HG03378 (cell line): ENCODE measurements at regions not wholly inside any gene's neighbourhood (a gene's known extent, or its start where the extent isn't known, plus 50 kb on each side); places are given as distances from the start of the nearest gene placed in this dataset.
"Not testable (repeated sequence)": the region's sequence is repeated elsewhere in the genome, so short reads cannot be mapped to it uniquely, and the experiment has no call there.

Experiments
- ATAC-seq: cut with Tn5 transposase; IDR thresholded peaks from one replicate; pipeline ENCODE4 v1.9.1; 2021; ENCODE audit warnings: mild to moderate bottlenecking, moderate library complexity; ENCODE audit not compliant: unreplicated experiment

DNA sequence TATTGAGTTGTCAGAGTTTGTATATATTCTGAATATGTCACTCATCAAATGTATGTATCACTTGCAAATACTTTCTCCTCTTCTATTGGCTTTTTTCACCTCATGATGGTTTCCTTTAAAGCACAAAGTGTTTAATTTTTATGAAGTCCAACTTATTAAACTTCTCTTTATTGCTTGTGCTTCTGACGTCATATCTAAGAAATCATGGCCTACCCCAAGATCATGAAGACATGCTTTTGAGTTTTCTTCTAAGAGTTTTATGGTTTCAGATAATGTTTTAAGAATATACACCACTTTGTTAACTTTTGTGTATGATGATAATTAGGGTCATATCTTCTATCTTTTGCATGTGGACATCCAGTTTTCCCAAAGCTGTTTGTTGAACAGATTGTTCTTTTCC lies 417.2 kb upstream of the ATP10A start:
- no peak for ATAC-seq

DNA sequence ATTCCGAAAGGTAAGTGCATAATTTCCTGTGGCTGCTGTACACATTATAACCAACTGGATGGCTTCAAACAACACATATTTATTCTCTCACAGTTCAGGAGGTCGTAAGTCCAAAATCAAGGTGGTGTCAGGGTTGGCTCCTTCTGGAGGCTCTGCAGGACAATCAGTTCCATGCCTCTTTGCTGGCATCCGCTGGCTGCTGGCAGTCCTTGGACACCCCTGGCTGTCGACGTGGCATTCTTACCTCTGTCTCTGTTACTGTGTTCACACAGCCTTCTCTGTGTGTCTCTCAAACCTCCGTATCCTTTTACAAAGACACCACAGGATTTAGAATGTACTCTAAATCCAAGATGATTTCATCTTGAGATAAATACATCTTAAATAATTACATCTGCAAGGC lies 398.8 kb upstream of the ATP10A start:
- no peak for ATAC-seq

DNA sequence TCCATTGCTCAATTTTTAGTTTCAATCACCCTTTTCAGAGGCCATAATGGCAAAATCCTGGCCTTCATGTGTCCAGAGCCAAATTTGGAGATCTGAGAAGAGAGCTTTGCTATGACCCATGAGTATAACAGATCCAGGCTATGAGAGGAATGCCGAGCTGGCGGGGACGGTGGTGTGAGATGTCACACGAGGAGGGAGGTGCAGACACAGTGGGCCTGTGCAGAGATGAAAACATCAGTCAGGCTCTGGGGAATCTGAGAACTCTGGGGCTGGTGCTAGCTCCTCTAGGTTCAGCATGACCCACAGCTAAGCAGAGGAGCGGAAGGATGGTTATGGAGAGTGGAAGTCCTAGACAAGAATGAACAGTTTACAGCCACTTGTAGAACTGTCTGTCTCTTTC lies 398.3 kb upstream of the ATP10A start:
- ATAC-seq = no peak

DNA sequence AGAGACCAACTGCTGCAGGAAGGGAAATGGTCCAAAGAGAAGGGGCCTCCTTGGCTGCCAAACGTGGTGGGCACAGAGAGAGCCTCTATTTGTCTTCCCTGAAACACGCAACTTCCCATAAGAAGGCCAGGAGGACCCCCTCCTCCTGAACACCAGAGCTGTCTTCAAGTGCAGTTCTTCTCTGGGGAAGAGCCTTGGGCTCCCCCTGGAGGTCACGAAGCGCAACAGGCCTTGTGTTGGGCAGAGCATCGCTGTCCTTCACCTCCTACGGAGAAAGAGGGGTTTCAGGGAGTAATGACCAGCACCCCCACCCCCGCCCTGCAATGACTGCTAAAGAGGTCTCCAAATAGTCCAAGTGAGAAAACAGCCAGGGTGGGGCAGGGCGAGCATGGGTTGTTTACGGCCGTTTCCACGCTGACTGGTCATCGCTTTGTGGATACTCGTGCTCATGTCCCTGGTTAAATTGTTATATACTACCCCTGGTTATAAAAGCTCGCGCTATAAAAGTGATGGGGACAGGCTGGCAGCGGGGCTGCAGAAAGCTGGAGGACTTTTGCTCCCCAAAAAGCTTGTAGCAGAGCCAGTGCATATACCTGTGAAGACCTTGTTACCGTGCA lies 397.5 kb upstream of the ATP10A start:
- no peak for ATAC-seq

DNA sequence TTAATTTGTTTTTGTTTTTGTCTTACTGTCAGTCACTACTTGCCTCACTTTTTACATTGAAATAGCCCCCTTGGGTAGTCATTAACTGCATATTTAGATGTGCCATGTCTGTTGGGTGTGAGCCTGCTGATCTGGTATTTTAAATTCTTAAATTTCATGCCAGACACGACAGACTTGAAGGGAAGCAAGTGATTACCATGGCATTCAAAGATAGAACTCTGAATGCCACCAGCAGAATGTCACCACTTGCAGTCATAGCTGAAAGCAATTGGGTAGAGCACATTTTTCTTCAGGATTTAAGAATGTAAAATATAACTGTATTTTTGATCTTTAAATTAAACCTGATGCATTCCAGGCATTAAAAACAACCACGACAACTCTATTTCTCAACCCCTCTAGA lies 396.5 kb upstream of the ATP10A start:
- ATAC-seq = no peak

DNA sequence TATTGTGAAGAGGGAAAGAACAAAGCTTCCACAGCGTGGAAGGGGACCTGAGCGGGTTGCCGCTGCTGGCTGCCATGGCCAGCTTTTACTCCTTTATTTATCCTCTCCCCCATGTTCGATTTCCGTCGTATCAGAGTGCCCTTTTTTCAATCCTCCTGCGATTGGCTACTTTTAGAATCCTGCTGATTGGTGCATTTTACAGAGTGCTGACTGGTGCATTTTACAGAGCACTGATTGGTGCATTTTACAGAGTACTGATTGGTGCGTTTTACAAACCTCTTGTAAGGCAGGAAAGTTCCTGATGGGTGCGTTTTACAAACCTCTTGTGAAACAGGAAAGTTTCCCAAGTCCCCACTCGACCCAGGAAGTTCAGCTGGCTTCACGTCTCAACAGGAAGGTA lies 381.7 kb upstream of the ATP10A start:
- not testable (repeated sequence) for ATAC-seq

DNA sequence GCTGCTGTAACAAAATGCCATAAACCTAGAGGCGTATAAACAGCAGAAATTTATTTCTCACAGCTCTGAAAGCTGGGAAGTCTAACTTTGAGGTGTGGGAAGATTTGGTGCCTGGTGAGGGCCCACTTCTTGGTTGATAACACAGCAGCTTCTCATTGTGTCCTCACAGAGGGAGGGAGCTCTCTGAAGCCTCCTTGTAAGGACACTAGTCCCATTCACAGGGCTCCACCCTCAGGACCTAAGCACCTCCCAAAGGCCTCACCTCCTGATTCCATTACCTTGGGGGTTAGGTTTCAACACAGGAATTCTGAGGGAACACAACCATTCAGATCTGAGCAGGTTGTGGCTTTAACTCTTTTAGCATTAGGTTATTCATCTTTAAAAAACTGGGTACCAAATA lies 380.3 kb upstream of the ATP10A start:
- ATAC-seq = no peak

DNA sequence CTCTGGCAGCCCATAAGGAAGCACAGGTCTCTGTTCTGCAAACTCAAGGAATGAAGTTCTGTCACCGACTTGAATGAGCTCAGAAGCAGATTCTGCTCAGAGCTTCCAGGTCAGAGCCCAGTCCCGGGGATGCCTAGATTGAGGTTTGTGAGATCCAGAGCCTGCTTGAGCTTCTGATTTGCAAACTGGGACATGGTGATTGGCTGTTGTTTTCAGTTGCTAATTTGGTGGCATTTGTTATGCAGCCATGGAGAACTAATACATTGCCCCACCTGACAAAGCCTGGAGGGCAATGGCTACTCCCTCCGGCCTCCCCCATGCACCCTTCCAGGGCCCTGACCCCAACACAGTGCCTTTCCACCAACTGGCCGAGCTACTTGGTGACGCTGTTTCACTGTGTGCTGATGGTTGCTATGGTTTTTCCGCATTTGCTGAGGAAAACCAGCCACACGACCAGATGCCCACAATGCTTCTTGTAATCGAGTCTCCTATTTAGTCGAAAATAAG lies 379.5 kb upstream of the ATP10A start:
- ATAC-seq = no peak

DNA sequence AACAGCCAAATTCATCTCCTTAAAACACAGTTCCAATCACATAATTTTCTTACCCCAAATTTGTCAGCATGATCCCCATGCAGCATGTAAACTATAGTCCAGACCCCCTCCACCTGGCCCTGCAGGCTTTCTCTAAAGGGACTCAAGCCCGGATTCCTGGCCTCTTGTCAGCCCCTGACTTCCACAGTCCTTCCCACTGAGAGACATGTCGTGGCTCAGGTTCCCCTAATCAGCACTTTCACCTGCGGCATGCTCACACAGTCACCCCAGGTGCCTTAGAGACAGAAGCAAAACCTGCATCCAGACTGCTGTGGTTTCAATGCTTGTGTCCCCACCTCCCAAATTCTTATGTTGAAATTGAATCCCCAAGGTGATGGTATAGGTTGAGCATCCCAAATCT lies 372.7 kb upstream of the ATP10A start:
- no peak for ATAC-seq

DNA sequence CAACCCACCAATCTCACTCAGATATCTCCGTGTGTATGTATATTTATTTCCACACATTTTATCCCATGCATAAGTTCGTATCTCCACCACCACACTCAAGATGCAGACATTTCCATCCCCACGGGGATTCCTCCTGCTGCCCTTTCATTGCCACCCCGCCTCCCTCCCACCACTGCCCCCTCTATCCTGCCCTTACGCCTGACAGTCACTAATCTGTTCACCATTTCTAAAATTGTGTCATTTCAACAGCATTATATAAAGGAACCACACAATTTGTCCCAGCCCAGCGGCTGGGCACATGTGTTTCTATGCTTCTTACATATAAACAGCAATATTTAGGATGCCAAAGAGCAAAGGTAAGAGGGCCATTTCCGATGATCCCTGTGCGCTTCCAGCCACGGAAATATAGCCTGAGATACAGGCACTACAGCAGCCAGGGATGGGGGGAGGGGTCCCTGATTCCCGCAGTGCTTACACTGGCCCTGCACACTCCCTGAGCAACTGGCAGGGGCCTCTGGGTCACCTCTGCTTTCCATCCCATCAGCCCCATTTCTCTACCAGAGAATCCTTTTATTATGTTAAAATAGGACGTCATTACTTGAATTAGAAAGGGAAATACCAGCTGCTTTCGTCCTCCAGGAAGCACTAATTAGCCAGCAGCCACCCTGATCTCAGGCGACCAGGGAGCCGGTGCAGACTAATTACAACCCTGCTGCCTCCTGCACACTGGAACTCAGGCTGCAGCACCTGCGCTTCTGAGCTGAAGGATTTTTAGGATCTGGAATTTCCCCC lies 372.0 kb upstream of the ATP10A start:
- no peak for ATAC-seq

DNA sequence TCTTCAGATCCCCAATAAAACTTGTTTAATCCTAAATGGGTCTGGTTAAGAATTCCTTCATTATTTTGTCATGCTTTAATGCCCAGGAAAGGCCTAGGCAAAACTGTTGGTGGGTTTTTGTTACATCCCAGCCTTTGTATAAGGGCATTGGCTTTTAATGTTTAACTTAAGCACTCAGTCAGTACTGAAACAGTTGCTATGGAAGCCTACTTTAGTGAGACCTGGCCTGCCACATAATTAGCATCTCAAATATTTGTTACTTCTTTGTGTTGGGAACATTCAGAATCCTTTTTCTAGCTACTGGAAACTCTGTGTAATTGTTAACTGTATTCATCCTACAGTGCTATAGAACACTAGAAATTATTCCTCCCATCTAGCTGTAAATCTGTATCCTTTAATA lies 369.6 kb upstream of the ATP10A start:
- ATAC-seq = no peak

DNA sequence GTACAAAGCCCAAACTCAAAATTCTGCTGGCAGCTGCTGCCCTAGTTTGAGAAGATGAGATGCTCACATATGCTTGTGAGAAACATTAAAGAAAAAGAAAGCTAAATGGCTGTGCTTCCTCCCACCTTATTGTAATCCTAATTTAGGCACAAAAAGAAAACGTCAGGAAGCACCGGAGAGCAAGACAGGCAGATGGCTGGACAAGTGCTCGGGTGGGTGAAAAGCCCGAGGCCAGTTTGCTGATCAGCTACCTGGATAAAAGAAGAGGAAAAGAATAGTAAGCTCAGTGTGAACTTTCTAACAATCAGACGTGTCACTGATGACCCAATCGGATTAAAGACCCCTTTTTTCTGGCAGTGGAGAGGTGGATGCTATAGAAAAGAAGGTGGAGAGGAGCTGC lies 368.0 kb upstream of the ATP10A start:
- ATAC-seq = no peak

DNA sequence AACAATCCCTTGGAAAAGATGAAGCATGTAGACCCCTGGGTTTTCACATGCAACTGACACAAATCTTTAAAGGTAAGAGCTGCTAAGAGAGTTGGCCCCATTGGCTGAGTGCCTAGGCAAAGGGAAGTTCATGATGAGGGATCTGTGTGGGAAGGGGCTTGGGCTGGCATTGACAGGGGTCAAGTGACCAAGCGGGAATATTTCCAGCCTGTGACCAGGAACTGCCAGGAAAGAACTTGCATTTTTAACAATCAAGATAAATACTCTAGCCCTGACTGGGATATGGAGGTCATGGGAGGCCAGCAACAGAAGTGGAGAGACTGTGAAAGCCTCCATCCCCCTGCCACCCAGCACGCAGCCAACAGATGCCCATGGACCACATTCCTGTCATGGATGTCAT lies 361.1 kb upstream of the ATP10A start:
- no peak for ATAC-seq

DNA sequence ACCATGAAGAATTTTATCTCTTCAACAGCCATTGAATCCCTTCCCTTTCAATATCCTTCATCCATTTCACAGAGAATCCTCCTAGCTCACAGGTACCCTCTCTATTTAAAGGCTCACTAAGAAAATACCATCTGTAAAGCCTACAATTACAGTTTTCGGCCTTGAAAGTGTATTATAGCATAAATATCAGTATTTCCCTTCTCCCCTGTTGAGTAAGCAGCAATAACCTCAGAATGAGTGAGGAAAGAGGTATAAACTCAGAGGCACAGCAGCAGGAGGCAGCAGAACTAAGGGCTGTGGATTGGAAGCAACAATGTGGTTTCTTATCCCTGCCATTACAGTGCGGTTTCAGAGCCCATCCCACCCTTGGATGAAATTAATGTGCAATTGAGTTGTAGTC lies 360.6 kb upstream of the ATP10A start:
- ATAC-seq = no peak

DNA sequence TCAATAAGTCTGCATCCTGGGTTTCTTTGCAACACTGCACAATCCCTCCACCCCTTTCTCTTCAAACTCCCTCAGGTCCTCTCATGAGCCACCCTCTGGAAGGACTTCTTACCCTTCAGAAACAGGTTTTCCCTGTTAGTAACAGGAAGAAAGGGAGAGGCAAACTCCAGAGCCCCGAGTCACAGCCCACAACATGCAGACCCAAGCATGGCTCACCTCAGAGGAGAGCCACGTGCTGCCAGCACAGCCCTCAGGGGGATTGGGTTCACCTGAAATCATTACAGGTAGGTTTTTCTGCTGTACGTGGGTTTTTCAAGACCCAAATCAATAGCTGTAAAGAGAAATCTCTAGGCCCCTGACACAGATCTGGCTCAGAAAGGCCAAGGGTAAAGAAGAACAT lies 359.7 kb upstream of the ATP10A start:
- no peak for ATAC-seq

DNA sequence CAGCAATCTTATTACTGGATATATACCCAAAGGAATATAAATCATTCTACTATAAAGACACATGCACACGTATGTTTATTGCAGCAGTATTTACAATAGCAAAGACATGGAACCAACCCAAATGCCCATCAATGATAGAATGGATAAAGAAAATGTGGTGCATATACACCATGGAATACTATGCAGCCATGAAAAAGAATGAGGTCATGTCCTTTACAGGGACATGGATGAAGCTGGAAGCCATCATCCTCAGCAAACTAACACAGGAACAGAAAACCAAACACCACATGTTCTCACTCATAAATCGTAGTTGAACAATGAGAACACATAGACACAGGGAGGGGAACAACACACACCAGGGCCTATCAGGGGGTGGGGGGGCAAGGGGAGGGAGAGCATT lies 353.9 kb upstream of the ATP10A start:
- not testable (repeated sequence) for ATAC-seq

DNA sequence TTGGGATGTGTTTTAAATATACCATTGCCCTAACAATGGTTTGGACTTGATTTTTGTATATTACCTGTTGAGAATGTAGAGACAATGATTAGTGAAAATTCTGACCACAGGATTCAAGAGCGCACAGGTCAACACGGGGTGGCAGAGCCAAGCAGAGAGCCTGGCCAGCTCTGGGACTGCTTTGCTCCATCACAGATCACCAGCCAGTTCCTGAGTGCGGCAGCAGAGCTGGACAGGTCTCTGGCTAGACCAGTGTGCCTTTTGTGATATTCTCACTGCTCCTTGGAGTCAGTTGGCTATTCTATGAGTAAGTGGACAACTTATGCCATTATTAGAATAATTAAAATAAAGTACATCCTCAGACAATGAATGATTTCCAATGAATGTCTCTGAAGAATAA lies 351.2 kb upstream of the ATP10A start:
- ATAC-seq = no peak

DNA sequence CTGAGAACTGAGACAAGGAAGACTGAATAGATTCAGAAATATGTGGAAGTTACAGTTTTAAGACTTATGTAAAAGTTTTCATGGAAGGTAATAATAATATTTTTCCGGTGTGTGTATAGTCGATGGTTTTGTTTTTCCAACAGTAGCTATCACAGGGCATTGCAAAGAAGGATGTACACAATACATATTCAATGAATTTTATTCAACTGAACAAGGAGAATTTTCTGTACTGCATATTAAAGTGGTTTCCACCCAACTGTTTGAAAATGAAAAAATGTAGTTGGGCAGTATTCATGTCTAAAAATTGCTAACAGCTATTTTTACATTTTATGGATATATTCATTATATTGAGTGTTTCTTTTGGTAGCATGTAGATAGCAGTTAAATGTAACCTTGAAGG lies 350.3 kb upstream of the ATP10A start:
- no peak for ATAC-seq

DNA sequence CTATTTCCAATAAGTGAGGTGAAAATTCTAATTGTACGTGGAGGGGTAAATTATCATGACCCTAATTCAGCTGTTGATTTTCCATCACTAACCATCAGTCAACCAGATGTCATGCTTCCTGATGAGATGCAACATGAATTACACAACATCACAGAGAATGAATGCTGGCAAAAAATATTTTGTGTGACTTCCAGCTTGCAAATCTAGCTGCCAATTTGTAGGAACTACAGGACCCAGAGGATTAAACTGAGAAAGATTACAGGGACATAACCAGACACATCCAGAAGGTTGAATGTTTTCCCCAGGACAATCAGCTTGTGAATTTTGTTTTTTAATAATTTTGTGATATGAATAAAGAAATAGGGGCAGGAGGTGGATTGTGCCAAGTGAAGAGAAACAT lies 349.0 kb upstream of the ATP10A start:
- ATAC-seq = no peak

DNA sequence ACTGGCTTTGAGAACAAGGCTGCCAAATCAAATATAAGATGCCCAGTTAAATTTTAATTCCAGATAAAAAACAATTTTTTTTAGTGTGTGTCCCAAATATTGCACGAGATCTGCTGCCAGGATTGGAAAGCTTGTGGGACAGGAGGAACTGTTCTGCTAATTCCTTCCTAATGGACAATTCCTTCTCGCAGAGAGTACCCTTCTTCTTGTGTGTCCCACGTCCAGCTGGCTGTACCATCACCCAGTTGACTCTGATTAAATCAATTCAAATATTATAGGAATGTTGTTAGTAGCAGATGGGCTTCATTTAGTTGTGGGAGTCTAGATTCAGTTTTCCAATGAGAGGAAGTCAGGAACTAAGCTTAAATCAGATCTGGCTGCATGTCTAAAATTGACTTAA lies 347.9 kb upstream of the ATP10A start:
- no peak for ATAC-seq

DNA sequence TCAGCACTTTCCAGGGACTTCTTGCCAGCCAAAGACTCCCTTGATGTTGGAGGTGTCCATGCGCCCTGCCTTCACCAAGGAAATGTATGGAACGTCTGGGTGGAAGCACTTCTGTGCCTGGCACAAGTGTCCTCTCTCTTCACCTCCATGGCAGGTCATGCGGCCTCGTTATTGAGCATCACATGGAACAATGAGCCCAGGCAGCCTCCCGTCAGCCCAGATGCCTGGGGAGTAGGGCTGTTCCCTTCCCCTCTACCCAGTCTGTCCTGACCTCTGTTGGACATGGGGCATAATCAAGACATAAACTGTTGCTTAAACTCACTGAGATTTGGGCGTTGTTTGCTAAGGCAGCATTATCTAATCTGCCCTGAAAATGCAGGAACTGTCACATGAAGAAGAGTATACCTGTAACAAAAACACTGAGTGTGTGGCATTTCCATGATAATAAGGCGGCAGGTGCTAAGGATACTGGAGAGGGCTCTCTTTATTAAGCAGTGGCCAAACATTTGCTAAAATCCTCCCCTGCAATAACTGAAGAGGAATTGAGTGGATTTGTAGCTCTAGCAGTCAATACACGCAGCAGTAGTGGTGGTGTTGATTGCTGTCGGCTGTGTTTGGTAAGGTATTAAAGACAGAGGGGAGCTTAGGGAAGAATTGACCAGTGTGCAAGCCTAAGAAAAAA lies 338.2 kb upstream of the ATP10A start:
- no peak for ATAC-seq

DNA sequence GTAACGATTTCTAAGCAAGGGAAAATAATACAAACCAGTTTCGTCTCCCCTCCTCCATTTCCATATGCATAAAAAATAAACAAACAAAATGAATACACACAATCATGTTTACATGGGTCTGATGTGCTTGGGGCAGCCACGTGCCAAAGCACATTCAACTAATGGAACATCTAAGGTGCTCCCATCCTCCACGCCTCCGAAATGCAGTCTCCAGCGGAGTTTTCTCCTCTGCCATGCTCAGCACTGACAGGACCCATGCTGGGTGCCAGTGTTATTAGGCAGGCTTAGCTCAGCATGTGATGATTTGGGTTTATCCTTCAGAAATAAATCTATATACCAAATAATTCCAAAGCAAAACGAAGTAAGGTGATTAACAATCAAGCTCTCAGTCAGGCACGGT lies 337.3 kb upstream of the ATP10A start:
- no peak for ATAC-seq
